HG03469 (cell line): ENCODE measurements at regions not wholly inside any gene's neighbourhood (a gene's known extent, or its start where the extent isn't known, plus 50 kb on each side); places are given as distances from the start of the nearest gene placed in this dataset.

Experiments
- ATAC-seq: cut with Tn5 transposase; IDR thresholded peaks from one replicate; pipeline ENCODE4 v1.9.1; 2021; ENCODE audit warnings: mild to moderate bottlenecking, moderate library complexity, moderate number of reproducible peaks; ENCODE audit not compliant: unreplicated experiment

DNA sequence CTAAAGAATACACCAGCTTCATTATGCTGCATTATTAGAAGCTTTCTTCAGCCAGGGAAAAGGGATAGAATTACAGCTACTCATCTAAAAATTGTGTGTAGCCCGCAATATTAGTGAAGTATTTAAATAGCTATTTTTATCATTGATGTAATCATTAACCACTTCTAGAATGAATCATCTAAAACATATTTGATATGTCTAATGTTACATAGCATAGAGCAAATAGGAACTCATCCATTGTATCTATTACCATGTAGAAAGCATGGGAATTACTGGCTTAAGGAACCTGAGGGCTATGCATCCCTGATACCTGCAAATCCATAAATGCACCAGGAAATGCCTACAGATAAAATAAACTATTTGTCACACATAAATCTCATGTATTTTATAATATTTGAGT is 54.5 kb upstream of the VGLL3 start:
- no peak for ATAC-seq

DNA sequence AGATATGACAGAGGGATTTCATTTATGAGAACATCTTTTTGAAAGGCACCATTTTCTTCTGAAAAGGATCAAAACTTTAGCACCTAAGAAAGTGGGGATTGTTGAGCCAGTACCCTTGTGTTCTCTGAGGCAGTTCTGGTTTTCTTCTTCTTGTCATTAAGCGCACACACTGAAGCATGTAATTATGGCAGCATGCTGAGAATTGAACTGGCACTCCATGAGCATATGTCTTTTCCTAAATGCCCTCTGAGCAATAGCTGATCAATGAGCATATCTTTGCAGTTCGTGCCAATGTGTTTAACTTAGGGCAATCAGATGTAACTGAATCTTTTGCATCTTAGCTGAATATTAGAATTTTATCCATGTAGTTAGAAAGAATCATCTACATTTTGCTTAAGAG is 53.9 kb upstream of the VGLL3 start:
- ATAC-seq: no peak

DNA sequence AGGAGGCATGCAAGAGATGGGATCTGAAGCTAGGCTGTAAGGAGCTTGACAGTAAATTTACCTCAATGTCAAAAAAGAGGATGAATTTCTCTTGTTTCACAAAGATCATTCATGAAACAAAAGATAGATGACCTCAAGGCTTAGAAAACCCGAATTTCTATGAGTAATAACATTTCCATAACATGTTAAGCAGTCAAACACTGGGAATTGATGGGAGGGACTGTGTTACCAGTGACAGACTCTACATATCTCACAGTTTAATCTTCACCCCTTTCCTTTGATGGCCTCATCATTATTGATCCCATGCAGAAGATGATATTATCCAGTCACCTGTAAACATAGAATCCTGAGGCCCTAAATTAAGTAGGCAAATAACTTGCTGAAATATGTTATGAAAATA is 53.5 kb upstream of the VGLL3 start:
- no peak for ATAC-seq

DNA sequence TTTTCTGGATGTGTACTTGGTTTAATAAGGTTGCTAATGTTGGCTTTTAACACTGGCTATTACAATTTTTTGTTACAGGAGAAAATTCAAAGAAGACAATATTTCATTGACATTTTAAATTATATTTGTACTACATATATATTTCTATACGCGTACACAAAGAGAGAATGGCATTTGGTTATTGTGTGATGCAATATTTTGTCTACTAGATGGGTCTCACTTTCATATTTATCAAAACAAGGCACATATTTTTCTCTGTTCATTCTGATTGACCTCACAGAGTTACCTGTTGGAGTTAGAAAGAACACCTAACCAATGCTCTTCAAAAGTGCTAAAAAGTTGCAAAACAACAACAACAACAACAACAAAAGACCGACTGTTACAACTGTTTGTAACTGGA is 50.2 kb upstream of the VGLL3 start:
- ATAC-seq: no peak
